ENCODE measurements at regions not wholly inside any gene's neighbourhood (a gene's known extent, or its start where the extent isn't known, plus 50 kb on each side); places are given as distances from the start of the nearest gene placed in this dataset.
"Not testable (repeated sequence)": the region's sequence is repeated elsewhere in the genome, so short reads cannot be mapped to it uniquely, and the experiment has no call there.

- ChIA-PET POLR2A (no interaction called here), CTCF (no interaction called here)
- TF ChIP-seq L3MBTL2 (conservative IDR thresholded peaks at IDR 0.05) (no peak), ZNF384 (IDR thresholded peaks at IDR 0.05) (no peak), SUZ12 (IDR thresholded peaks at IDR 0.05) (no peak), ARNT (IDR thresholded peaks at IDR 0.05) (no peak)
- DNase-seq (ENCODE audit: extremely low spot score) = no peak
Measured at GRCh38 chr4:124450851-124451250, 261.7 kb downstream of the ANKRD50 start.

GRCh38 chr4:124454772-124455270 lies 257.7 kb downstream of the ANKRD50 start:
- ChIA-PET POLR2A (no interaction called here), CTCF (no interaction called here)
- TF ChIP-seq ARNT (IDR thresholded peaks at IDR 0.05) (no peak), FOXK2 (IDR thresholded peaks at IDR 0.05) (no peak), BHLHE40 (IDR thresholded peaks at IDR 0.05; ENCODE audit: borderline replicate concordance) (no peak), TARDBP (IDR thresholded peaks at IDR 0.05) (no peak)
- no peak for DNase-seq (ENCODE audit: extremely low spot score)

- DNase-seq (ENCODE audit: extremely low spot score) = no peak
- ChIA-PET CTCF (no interaction called here), POLR2A (no interaction called here)
- TF ChIP-seq NFRKB (IDR thresholded peaks at IDR 0.05) = no peak
- TF ChIP-seq BHLHE40 (IDR thresholded peaks at IDR 0.05; ENCODE audit: borderline replicate concordance) = no peak
- no peak for TF ChIP-seq SP1 (IDR thresholded peaks at IDR 0.05)
- TF ChIP-seq ZNF384 (IDR thresholded peaks at IDR 0.05) = no peak
- TF ChIP-seq CTBP1 (IDR thresholded peaks at IDR 0.05; ENCODE audit: borderline replicate concordance) = no peak
Measured at GRCh38 chr4:124455671-124456070, 256.9 kb downstream of the ANKRD50 start.

- DNase-seq (ENCODE audit: extremely low spot score) = no peak
- POLR2A ChIA-PET = no interaction called here
- TF ChIP-seq FOXM1 (IDR thresholded peaks at IDR 0.05; ENCODE audit: borderline replicate concordance) = no peak
- TF ChIP-seq L3MBTL2 (conservative IDR thresholded peaks at IDR 0.05) = no peak
- no peak for TF ChIP-seq SUZ12 (IDR thresholded peaks at IDR 0.05)
- no peak for TF ChIP-seq ARNT (IDR thresholded peaks at IDR 0.05)
- TF ChIP-seq CTBP1 (IDR thresholded peaks at IDR 0.05; ENCODE audit: borderline replicate concordance) = no peak
- no peak for TF ChIP-seq BHLHE40 (IDR thresholded peaks at IDR 0.05; ENCODE audit: borderline replicate concordance)
- TF ChIP-seq TARDBP (IDR thresholded peaks at IDR 0.05) = no peak
- CTCF ChIA-PET = no interaction called here
Measured at GRCh38 chr4:124459196-124459940, 253.2 kb downstream of the ANKRD50 start.

- no peak for DNase-seq (ENCODE audit: extremely low spot score)
- ChIA-PET CTCF (no interaction called here), POLR2A (no interaction called here)
- TF ChIP-seq NFRKB (IDR thresholded peaks at IDR 0.05) = no peak
- no peak for TF ChIP-seq CTBP1 (IDR thresholded peaks at IDR 0.05; ENCODE audit: borderline replicate concordance)
- no peak for TF ChIP-seq ELF4 (IDR thresholded peaks at IDR 0.05)
- TF ChIP-seq HDGF (IDR thresholded peaks at IDR 0.05; ENCODE audit: borderline replicate concordance) = no peak
- no peak for TF ChIP-seq FOXK2 (IDR thresholded peaks at IDR 0.05)
- no peak for TF ChIP-seq BHLHE40 (IDR thresholded peaks at IDR 0.05; ENCODE audit: borderline replicate concordance)
- TF ChIP-seq LEF1 (IDR thresholded peaks at IDR 0.05; ENCODE audit: borderline replicate concordance) = no peak
- TF ChIP-seq ZNF384 (IDR thresholded peaks at IDR 0.05) = no peak
- TF ChIP-seq FOXM1 (IDR thresholded peaks at IDR 0.05; ENCODE audit: borderline replicate concordance) = no peak
- TF ChIP-seq ARNT (IDR thresholded peaks at IDR 0.05) = no peak
- no peak for TF ChIP-seq TARDBP (IDR thresholded peaks at IDR 0.05)
- TF ChIP-seq L3MBTL2 (conservative IDR thresholded peaks at IDR 0.05) = no peak
- TF ChIP-seq SP1 (IDR thresholded peaks at IDR 0.05) = no peak
- no peak for TF ChIP-seq PKNOX1 (IDR thresholded peaks at IDR 0.05)
Measured at GRCh38 chr4:124459941-124460310, 252.6 kb downstream of the ANKRD50 start.

- POLR2A ChIA-PET; DNase-seq (ENCODE audit: extremely low spot score); CTCF ChIA-PET: not testable (repeated sequence)
Measured at GRCh38 chr4:124461592-124461991, 250.9 kb downstream of the ANKRD50 start.

GRCh38 chr4:124462954-124463828 lies 249.3 kb downstream of the ANKRD50 start:
- TF ChIP-seq LEF1 (IDR thresholded peaks at IDR 0.05; ENCODE audit: borderline replicate concordance) = no peak
- TF ChIP-seq SUZ12 (IDR thresholded peaks at IDR 0.05) = no peak
- TF ChIP-seq FOXK2 (IDR thresholded peaks at IDR 0.05) = no peak
- no peak for TF ChIP-seq L3MBTL2 (conservative IDR thresholded peaks at IDR 0.05)
- no peak for TF ChIP-seq PKNOX1 (IDR thresholded peaks at IDR 0.05)
- TF ChIP-seq SP1 (IDR thresholded peaks at IDR 0.05) = no peak
- TF ChIP-seq BHLHE40 (IDR thresholded peaks at IDR 0.05; ENCODE audit: borderline replicate concordance) = no peak
- no peak for TF ChIP-seq ARNT (IDR thresholded peaks at IDR 0.05)
- no peak for TF ChIP-seq NFRKB (IDR thresholded peaks at IDR 0.05)
- no peak for TF ChIP-seq FOXA1 (IDR thresholded peaks at IDR 0.05)
- TF ChIP-seq TARDBP (IDR thresholded peaks at IDR 0.05) = no peak
- TF ChIP-seq HDGF (IDR thresholded peaks at IDR 0.05; ENCODE audit: borderline replicate concordance) = no peak
- no peak for TF ChIP-seq ZNF384 (IDR thresholded peaks at IDR 0.05)
- no peak for TF ChIP-seq FOXM1 (IDR thresholded peaks at IDR 0.05; ENCODE audit: borderline replicate concordance)
- no peak for TF ChIP-seq ELF4 (IDR thresholded peaks at IDR 0.05)
- no peak for TF ChIP-seq CTBP1 (IDR thresholded peaks at IDR 0.05; ENCODE audit: borderline replicate concordance)
- DNase-seq (ENCODE audit: extremely low spot score) = no peak
- ChIA-PET CTCF (no interaction called here), POLR2A (no interaction called here)
